A673 (cell line): ENCODE measurements at regions not wholly inside any gene's neighbourhood (a gene's known extent, or its start where the extent isn't known, plus 50 kb on each side); places are given as distances from the start of the nearest gene placed in this dataset.

Experiments
- BruUV-seq: library from RNA; stranded (reverse); fragments of 400-500 nt; replicated peaks from 2 replicates; lab custom pipeline; 2021; lab: Mats Ljungman, UMichigan
- CTCF ChIA-PET: fragments of 300-600 bp; sonication (Branson Sonifier 250); formaldehyde crosslinking; loops from one replicate; lab custom pipeline; 2022; ENCODE audit warnings: antibody characterized with exemption; lab: Charles Lee
- POLR2A ChIA-PET: fragments of 300-600 bp; sonication (Branson Sonifier 250); formaldehyde crosslinking; loops from one replicate; lab custom pipeline; 2022; ENCODE audit warnings: antibody characterized with exemption; ENCODE audit not compliant: low non-redundant PET; lab: Charles Lee
- DNase-seq: peaks from one replicate; pipeline ENCODE4 v3.0.0-alpha.2; 2015; ENCODE audit warnings: low spot score
- H3K27ac ChIP-seq: fragments of 200-600 bp; sonication (generic); 2 replicates; pipeline ENCODE4 v1.5.1; 2016; ENCODE audit warnings: mixed run types, low read depth, mild to moderate bottlenecking, mixed read lengths, antibody characterized with exemption, low read length; ENCODE audit not compliant: poor library complexity, severe bottlenecking
- H3K27me3 ChIP-seq: fragments of 200-600 bp; sonication (generic); replicated peaks from 2 replicates; pipeline ENCODE4 v1.6.1; 2017; ENCODE audit warnings: mixed run types, low read depth, mild to moderate bottlenecking, mixed read lengths, antibody characterized with exemption, low read length; ENCODE audit not compliant: insufficient read depth, poor library complexity
- H3K36me3 ChIP-seq: fragments of 200-600 bp; sonication (generic); 2 replicates; pipeline ENCODE4 v1.6.1; 2016; ENCODE audit warnings: mixed run types, mild to moderate bottlenecking, mixed read lengths, antibody characterized with exemption, low read length; ENCODE audit not compliant: insufficient read depth, poor library complexity, severe bottlenecking
- H3K4me1 ChIP-seq: fragments of 200-600 bp; sonication (generic); 2 replicates; pipeline ENCODE4 v1.6.1; 2017; ENCODE audit warnings: mixed run types, mild to moderate bottlenecking, mixed read lengths, antibody characterized with exemption, low read length; ENCODE audit not compliant: insufficient read depth, poor library complexity, severe bottlenecking
- H3K4me3 ChIP-seq: fragments of 200-600 bp; sonication (generic); 2 replicates; pipeline ENCODE4 v1.5.1; 2016; ENCODE audit warnings: low read depth, mixed run types, mild to moderate bottlenecking, mixed read lengths, low read length; ENCODE audit not compliant: poor library complexity, severe bottlenecking
- H3K9me3 ChIP-seq: fragments of 200-600 bp; sonication (generic); 2 replicates; pipeline ENCODE4 v1.6.1; 2016; ENCODE audit warnings: mixed run types, low read depth, mild to moderate bottlenecking, mixed read lengths, antibody characterized with exemption, low read length; ENCODE audit not compliant: poor library complexity, severe bottlenecking
- CTCF ChIP-seq: fragments of 300-800, 200-600 bp; sonication (generic); conservative IDR thresholded peaks from 2 replicates; pipeline ENCODE4 v1.5.1; 2017; ENCODE audit warnings: low read depth, mild to moderate bottlenecking, antibody characterized with exemption, low read length, moderate library complexity, mixed read lengths
- EZH2 ChIP-seq: fragments of 200-600 bp; sonication (generic); IDR thresholded peaks from 2 replicates; pipeline ENCODE4 v1.6.1; 2017; ENCODE audit warnings: borderline replicate concordance, low read depth, mild to moderate bottlenecking, mixed read lengths, antibody characterized with exemption, low read length; ENCODE audit not compliant: poor library complexity, severe bottlenecking
- intact Hi-C: fragments of 100-400 bp; cut with micrococcal nuclease; formaldehyde crosslinking; loops from one replicate; pipeline ENCODE4 v1.10.0; 2022; ENCODE audit not compliant: unreplicated experiment

- H3K4me1 ChIP-seq, result no peaks in the 10 kb centered on the region
- no peak overlapping the region for H3K27ac ChIP-seq
- TF ChIP-seq EZH2 (no peak), CTCF (no peak)
- DNase-seq, result no peak
- H3K9me3 ChIP-seq, result no peaks in the 10 kb centered on the region
- H3K4me3 ChIP-seq, result no peak overlapping the region
- intact Hi-C loops, result loop anchor here (2.0 to 10.0 kb wide), 4 partner anchors 122 to 710 kb away; partner anchors contain the start of gene ARID1B
- POLR2A ChIA-PET, result no interaction called here
- no TSS peak for BruUV-seq
- H3K27me3 ChIP-seq, result no peaks in the 10 kb centered on the region
- no peaks in the 10 kb centered on the region for H3K36me3 ChIP-seq
- CTCF ChIA-PET, result interaction anchor here (0.6 kb wide), 1 partner anchor 285 kb away, joined by 3 read pairs; no protein-coding TSS in a partner anchor
Observed at GRCh38 chr6:156564807-156565149, 212.4 kb upstream of the ARID1B start.

DNA sequence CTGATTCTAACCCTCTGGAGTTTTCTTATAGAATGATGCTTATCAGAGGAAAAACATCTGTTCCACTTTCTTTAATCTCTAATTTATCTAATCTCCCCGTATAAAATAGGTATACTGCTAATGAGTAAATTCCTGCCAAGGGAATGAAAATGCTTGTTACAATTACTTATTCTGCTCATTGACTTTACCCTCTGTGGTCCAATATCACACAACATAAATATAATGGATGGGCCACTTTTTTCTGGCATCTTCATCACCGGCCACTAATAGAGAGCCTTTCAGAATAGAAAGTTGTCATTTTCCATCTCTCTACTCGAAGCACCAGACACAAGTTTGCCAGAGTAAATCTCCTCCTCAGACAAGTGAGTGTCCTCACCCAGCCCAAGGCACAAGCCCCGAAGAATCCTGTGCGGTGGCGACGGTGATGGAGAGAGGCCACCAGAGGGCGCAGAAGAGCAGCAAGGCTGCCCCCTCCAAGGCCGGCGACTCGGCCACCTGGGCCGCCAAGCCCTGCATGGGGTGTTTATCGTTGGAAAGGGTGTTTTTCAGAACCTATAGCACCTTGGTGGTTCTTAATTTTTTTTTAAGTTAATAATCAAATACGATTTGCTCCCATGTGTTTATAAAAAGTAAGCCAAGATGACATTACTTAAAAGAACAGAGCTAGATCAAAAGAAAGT lies 212.9 kb upstream of the ARID1B start:
- intact Hi-C loops, result loop anchor here (2.0 to 10.0 kb wide), 4 partner anchors 123 to 711 kb away; partner anchors contain the start of gene ARID1B
- peak; percentile 70 for DNase-seq
- POLR2A ChIA-PET, result no interaction called here
- no peaks in the 10 kb centered on the region for H3K4me1 ChIP-seq
- H3K27me3 ChIP-seq, result no peaks in the 10 kb centered on the region
- no peak overlapping the region for H3K27ac ChIP-seq
- CTCF ChIA-PET, result interaction anchor here (0.6 kb wide), 1 partner anchor 284 kb away, joined by 3 read pairs; no protein-coding TSS in a partner anchor
- no peaks in the 10 kb centered on the region for H3K9me3 ChIP-seq
- TF ChIP-seq EZH2, result no peak
- peak; percentile 99 for TF ChIP-seq CTCF
- no TSS peak for BruUV-seq
- no peak overlapping the region for H3K4me3 ChIP-seq
- H3K36me3 ChIP-seq, result no peaks in the 10 kb centered on the region

- no peak for DNase-seq
- POLR2A ChIA-PET, result no interaction called here
- CTCF ChIA-PET, result no interaction called here
- Histone ChIP-seq H3K27me3 (no peaks in the 10 kb centered on the region), H3K4me1 (no peaks in the 10 kb centered on the region), H3K9me3 (no peaks in the 10 kb centered on the region), H3K36me3 (no peaks in the 10 kb centered on the region), H3K27ac (no peak overlapping the region), H3K4me3 (no peak overlapping the region)
- intact Hi-C loops, result loop anchor here (2.0 to 10.0 kb wide), 4 partner anchors 123 to 711 kb away; partner anchors contain the start of gene ARID1B
- TF ChIP-seq CTCF, result no peak
- TF ChIP-seq EZH2, result no peak
- BruUV-seq, result no TSS peak
Observed at GRCh38 chr6:156563714-156564113, 213.5 kb upstream of the ARID1B start.
